BE2C (cell line): ENCODE measurements at regions not wholly inside any gene's neighbourhood (a gene's known extent, or its start where the extent isn't known, plus 50 kb on each side); places are given as distances from the start of the nearest gene placed in this dataset.
"Not testable (repeated sequence)": the region's sequence is repeated elsewhere in the genome, so short reads cannot be mapped to it uniquely, and the experiment has no call there.

Experiments
- DNase-seq: peaks from one replicate; pipeline ENCODE4 v3.0.0-alpha.2; 2020
- H3K27me3 ChIP-seq: fragments of 250-450 bp; sonication (Bioruptor Pico); 2 replicates; pipeline ENCODE4 v1.5.1; 2020; ENCODE audit warnings: mild to moderate bottlenecking
- H3K36me3 ChIP-seq: fragments of 250-450 bp; sonication (Bioruptor Pico); 2 replicates; pipeline ENCODE4 v1.5.1; 2020; ENCODE audit warnings: mild to moderate bottlenecking
- H3K4me1 ChIP-seq: fragments of 250-450 bp; sonication (Bioruptor Pico); 2 replicates; pipeline ENCODE4 v1.5.1; 2020
- H3K4me3 ChIP-seq: 2 replicates; pipeline ENCODE4 v1.5.1; 2011; ENCODE audit warnings: low read depth, low read length
- H3K9me3 ChIP-seq: fragments of 250-450 bp; sonication (Bioruptor Pico); 2 replicates; pipeline ENCODE4 v1.5.1; 2020
- TF ChIP-seq, protein P1 (sequence below): IDR thresholded peaks from 2 replicates; pipeline ENCODE4 v1.5.1; 2012; ENCODE audit warnings: mild to moderate bottlenecking, low read depth, low read length

DNA sequence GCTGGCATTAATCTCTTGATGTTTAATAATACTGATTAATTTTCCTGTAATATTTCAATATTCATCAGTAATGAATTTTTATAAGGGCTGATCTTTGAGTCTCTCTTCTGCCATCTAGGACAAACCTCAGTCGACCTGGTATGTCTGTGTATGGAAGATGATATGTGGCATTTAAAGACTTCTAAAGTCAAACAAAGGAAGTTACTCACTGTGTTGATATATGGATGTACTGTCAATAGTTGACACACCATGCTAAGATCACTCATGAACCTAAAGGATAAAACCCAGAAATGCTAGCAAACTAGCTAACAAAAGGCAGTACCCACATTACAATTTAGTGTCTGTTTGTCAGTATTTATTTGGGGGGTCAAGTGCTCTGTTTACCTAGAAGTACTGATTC, 380.7 kb upstream of the GOT2 start:
- Histone ChIP-seq H3K9me3 (no peaks in the 10 kb centered on the region), H3K4me3 (no peak overlapping the region), H3K4me1 (no peaks in the 10 kb centered on the region), H3K27me3 (no peaks in the 10 kb centered on the region; the same call in 1 of the 2 replicates), H3K36me3 (no peaks in the 10 kb centered on the region)
- no peak for DNase-seq
- TF ChIP-seq, protein P1, sequence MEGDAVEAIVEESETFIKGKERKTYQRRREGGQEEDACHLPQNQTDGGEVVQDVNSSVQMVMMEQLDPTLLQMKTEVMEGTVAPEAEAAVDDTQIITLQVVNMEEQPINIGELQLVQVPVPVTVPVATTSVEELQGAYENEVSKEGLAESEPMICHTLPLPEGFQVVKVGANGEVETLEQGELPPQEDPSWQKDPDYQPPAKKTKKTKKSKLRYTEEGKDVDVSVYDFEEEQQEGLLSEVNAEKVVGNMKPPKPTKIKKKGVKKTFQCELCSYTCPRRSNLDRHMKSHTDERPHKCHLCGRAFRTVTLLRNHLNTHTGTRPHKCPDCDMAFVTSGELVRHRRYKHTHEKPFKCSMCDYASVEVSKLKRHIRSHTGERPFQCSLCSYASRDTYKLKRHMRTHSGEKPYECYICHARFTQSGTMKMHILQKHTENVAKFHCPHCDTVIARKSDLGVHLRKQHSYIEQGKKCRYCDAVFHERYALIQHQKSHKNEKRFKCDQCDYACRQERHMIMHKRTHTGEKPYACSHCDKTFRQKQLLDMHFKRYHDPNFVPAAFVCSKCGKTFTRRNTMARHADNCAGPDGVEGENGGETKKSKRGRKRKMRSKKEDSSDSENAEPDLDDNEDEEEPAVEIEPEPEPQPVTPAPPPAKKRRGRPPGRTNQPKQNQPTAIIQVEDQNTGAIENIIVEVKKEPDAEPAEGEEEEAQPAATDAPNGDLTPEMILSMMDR = no peak

DNA sequence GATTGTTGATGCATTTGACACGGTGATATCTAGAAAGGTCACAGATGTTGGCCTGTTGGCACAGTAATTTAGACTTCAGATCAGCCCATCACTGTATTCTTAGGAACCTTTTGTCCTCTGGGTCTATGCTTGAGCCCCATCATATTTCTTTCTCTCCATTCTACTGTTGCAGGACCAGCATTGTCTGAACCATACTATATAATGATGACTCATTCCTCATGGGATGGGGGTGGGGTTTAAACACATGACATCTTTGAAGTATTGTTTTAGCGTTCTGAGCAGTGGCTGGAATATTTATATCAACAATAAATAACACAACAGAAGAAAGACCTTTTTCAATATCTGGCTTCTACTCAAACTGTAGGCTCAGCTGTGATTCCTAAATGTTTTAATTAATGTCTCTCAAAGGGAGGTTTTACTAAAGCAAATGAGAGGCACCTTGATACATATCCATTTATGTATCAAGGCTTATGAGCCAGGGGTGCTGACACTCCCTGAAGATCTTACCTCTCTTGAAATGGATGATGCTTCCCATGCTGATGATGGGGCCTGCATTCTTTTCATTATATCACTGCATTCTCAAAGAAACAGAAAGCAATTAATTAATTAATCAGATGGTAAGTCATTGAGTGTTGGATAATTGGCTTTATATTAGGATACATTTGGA, 379.0 kb upstream of the GOT2 start:
- TF ChIP-seq, protein P1 = no peak
- DNase-seq = no peak
- H3K4me3 ChIP-seq = no peak overlapping the region
- no peaks in the 10 kb centered on the region for H3K4me1 ChIP-seq
- H3K36me3 ChIP-seq = no peaks in the 10 kb centered on the region
- H3K9me3 ChIP-seq = no peaks in the 10 kb centered on the region
- no peaks in the 10 kb centered on the region; the same call in 1 of the 2 replicates for H3K27me3 ChIP-seq

DNA sequence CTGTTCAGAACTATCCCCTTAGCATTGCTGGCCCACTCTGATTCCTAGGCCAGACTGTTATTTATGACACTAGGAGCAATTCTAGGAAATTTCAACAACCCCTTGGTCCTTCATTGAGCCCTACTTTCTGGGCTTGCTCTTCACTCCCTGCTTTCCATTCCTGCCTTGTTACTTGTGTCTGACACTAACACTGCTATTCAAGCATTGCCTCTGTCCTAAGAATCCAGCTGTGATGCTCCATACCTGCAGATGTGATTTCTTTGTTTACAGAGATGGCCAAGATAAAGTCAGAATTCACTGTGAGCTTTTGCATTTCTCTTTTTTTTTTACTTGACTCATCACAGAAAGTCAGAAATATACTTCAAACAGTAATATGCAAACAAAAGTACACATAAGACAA, 377.2 kb upstream of the GOT2 start:
- Histone ChIP-seq H3K4me1 (no peaks in the 10 kb centered on the region), H3K4me3 (no peak overlapping the region), H3K36me3 (no peaks in the 10 kb centered on the region), H3K9me3 (no peaks in the 10 kb centered on the region), H3K27me3 (no peaks in the 10 kb centered on the region; the same call in 1 of the 2 replicates)
- TF ChIP-seq, protein P1 = no peak
- DNase-seq = no peak

DNA sequence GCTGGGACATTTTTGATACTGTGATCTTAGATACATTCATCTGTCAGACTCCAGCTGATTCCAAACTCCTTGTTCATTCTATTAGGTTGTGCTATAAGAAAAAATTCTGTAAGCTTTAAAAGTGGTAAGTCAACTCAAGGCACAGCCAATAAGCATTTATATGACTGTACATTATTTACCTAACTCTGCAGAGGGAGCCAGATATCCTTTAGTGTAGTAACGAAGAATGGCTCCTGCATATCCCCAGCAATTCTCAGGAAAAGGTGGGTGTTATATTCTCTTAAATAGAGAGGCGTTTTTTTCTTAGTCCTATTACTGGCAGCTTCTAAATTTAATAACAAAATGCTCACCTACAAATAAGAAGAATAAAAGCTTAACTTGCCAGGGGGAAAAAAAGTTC, 374.3 kb upstream of the GOT2 start:
- TF ChIP-seq, protein P1 = no peak

DNA sequence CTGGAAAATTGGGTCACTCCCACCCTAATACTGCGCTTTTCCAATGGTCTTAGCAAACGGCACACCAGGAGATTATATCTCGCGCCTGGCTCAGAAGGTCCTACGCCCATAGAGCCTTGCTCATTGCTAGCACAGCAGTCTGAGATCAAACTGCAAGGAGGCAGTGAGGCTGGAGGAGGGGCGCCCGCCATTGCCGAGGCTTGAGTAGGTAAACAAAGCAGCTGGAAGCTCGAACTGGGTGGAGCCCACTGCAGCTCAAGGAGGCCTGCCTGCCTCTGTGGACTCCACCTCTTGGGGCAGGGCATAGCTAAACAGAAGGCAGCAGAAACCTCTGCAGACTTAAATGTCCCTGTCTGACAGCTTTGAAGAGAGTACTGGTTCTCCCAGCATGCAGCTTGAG, 362.6 kb upstream of the GOT2 start:
- not testable (repeated sequence) for H3K4me1 ChIP-seq, H3K4me3 ChIP-seq, H3K36me3 ChIP-seq, H3K27me3 ChIP-seq, DNase-seq, H3K9me3 ChIP-seq

More for the DNA sequence above, 374.3 kb upstream of the GOT2 start:
- no peaks in the 10 kb centered on the region; the same call in 1 of the 2 replicates for H3K27me3 ChIP-seq
- no peaks in the 10 kb centered on the region for H3K36me3 ChIP-seq
- H3K4me1 ChIP-seq = no peaks in the 10 kb centered on the region
- H3K9me3 ChIP-seq = no peaks in the 10 kb centered on the region
- no peak for DNase-seq
- no peak overlapping the region for H3K4me3 ChIP-seq

DNA sequence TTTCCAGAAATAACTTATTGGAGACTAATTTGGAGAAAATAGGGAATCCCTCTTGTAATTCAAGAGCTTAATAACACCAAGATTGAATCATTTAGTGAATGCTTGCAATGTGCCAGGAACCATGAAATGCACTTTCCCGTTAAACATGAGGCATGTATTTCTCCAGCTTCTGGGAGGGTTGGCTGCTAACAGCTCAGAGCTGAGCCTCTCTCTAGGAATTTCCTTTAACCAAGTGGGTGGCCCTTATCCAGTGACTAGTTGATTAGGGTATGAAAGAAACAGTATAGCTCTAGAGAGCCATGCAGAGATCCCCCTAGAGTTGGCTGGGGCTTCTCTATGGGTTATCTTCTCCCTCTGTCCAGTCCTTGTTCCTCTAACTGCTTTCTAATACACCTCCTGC, 356.4 kb upstream of the GOT2 start:
- TF ChIP-seq, protein P1 = no peak
- DNase-seq = no peak
- Histone ChIP-seq H3K4me1 (no peaks in the 10 kb centered on the region), H3K36me3 (no peaks in the 10 kb centered on the region), H3K9me3 (no peaks in the 10 kb centered on the region; the same call in none of the 2 replicates), H3K4me3 (no peak overlapping the region), H3K27me3 (no peaks in the 10 kb centered on the region)
